ENCODE measurements at regions not wholly inside any gene's neighbourhood (a gene's known extent, or its start where the extent isn't known, plus 50 kb on each side); places are given as distances from the start of the nearest gene placed in this dataset.

DNA sequence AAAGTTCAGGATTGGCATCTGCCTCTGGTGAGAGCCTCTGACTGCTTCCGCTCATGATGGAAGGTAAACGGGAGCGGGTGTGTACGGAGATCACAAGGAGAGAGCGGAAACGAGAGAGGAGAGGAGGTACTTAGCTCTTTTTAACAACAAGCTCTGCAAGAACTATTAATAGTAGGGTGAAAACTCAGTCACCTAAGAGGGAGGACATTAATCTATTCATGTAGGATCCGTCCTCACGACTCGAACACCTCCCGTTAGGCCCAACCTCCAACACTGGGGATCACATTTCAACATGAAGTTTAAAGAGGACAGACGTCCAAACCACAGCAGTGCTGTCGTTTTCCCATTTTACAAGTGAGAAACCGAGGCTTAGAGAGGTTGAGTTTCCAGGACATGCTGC, 173.7 kb downstream of the SLC28A3 start:
- H3K4ac ChIP-seq (ENCODE audit: low read depth, low read length), result peak overlapping the region; percentile 36
- no peak for ATAC-seq (ENCODE audit: low read depth)
- no peak overlapping the region for H3K56ac ChIP-seq (ENCODE audit: extremely low read depth, insufficient read depth, low read length)
- H2AK9ac ChIP-seq (replicated peaks; ENCODE audit: low read depth, low read length, poor library complexity), result no peak overlapping the region
- no peak overlapping the region for H3K4me2 ChIP-seq (ENCODE audit: low read depth, low read length)
- no peaks in the 10 kb centered on the region for H3K36me3 ChIP-seq (ENCODE audit: control insufficient read depth, insufficient read depth, low read length)
- H2BK120ac ChIP-seq (ENCODE audit: low read depth, low read length), result peak overlapping the region; percentile 43
- ChIA-PET CTCF (interaction anchor here (0.7 kb wide), 1 partner anchor 36 kb away, joined by 3 read pairs; no protein-coding TSS in a partner anchor), POLR2A (ENCODE audit: unreplicated experiment) (no interaction called here)
- 46% methylated on average over 4 of the region's 13 CpGs; no CpG with 5 or more reads in 1 of the 2 experiments for WGBS, 2 experiments (ENCODE audit: extremely low coverage in 2 of 2, insufficient read length in 1 of 2)
- H2BK5ac ChIP-seq (ENCODE audit: low read depth, low read length, poor library complexity, severe bottlenecking), result no peak overlapping the region
- H4K91ac ChIP-seq (ENCODE audit: insufficient read depth, low read depth, low read length), result peak overlapping the region; percentile 24; the same call in 1 of the 2 replicates
- H3K18ac ChIP-seq (ENCODE audit: low read depth, low read length), result peak overlapping the region; percentile 26; the same call in 1 of the 2 replicates
- H2BK15ac ChIP-seq (ENCODE audit: low read depth, low read length), result no peak overlapping the region
- intact Hi-C loops (cut with micrococcal nuclease), result no loop called here
- H4K8ac ChIP-seq (ENCODE audit: low read depth in 2 of 2, low read length in 2 of 2), result peak overlapping the region in 1 of 2 experiments; percentile 34; a peak in 1 of 4 replicates
- peak overlapping the region; percentile 43 for H4K5ac ChIP-seq (ENCODE audit: low read depth, low read length)
- H3K4me3 ChIP-seq (ENCODE audit: insufficient read depth, low read depth, low read length), result no peak overlapping the region
- no peaks in the 10 kb centered on the region for H3K9me3 ChIP-seq (ENCODE audit: control insufficient read depth, insufficient read depth, low read length)
- H3K27ac ChIP-seq (ENCODE audit: insufficient read depth, low read length), result no peak overlapping the region
- peak overlapping the region; percentile 56 for H2AK5ac ChIP-seq (ENCODE audit: low read depth, low read length)
- H3K14ac ChIP-seq (replicated peaks; ENCODE audit: low read depth, low read length), result no peak overlapping the region
- peak overlapping the region; percentile 55 for H2BK20ac ChIP-seq (ENCODE audit: low read depth, low read length)
- in situ Hi-C loops (cut with MboI; ENCODE audit: low sequenced_read_pairs), result no loop called here
- peaks cover 8% of the 10 kb centered on the region for H3K9me1 ChIP-seq (ENCODE audit: insufficient read depth, low read length)
- no peaks in the 10 kb centered on the region for H3K27me3 ChIP-seq (ENCODE audit: control insufficient read depth, insufficient read depth, low read length)
- H3K79me1 ChIP-seq (ENCODE audit: low read depth in 1 of 2, low read length in 2 of 2), result no peaks in the 10 kb centered on the region
- DNase-seq, result no peak
- peak overlapping the region; percentile 35 for H2AFZ ChIP-seq (replicated peaks; ENCODE audit: low read length, poor library complexity)
- H3K4me1 ChIP-seq (ENCODE audit: control insufficient read depth, insufficient read depth, low read length), result peaks cover 9% of the 10 kb centered on the region
- TF ChIP-seq SMC3 (IDR thresholded peaks at IDR 0.05; ENCODE audit: low read depth, low read length) (no peak), MAZ (IDR thresholded peaks at IDR 0.05; ENCODE audit: borderline replicate concordance, low read depth, low read length) (no peak), FOS (IDR thresholded peaks at IDR 0.05; ENCODE audit: low read depth, low read length) (no peak), CEBPB (IDR thresholded peaks at IDR 0.05; ENCODE audit: low read depth, low read length) (no peak), MAFK (IDR thresholded peaks at IDR 0.05; ENCODE audit: low read depth, low read length) (no peak), CHD1 (IDR thresholded peaks at IDR 0.05; ENCODE audit: low read depth, low read length) (no peak)
- TF ChIP-seq, protein P1, sequence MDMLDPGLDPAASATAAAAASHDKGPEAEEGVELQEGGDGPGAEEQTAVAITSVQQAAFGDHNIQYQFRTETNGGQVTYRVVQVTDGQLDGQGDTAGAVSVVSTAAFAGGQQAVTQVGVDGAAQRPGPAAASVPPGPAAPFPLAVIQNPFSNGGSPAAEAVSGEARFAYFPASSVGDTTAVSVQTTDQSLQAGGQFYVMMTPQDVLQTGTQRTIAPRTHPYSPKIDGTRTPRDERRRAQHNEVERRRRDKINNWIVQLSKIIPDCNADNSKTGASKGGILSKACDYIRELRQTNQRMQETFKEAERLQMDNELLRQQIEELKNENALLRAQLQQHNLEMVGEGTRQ (IDR thresholded peaks at IDR 0.05; ENCODE audit: low read depth, low read length), result no peak
- TF ChIP-seq, protein P2, sequence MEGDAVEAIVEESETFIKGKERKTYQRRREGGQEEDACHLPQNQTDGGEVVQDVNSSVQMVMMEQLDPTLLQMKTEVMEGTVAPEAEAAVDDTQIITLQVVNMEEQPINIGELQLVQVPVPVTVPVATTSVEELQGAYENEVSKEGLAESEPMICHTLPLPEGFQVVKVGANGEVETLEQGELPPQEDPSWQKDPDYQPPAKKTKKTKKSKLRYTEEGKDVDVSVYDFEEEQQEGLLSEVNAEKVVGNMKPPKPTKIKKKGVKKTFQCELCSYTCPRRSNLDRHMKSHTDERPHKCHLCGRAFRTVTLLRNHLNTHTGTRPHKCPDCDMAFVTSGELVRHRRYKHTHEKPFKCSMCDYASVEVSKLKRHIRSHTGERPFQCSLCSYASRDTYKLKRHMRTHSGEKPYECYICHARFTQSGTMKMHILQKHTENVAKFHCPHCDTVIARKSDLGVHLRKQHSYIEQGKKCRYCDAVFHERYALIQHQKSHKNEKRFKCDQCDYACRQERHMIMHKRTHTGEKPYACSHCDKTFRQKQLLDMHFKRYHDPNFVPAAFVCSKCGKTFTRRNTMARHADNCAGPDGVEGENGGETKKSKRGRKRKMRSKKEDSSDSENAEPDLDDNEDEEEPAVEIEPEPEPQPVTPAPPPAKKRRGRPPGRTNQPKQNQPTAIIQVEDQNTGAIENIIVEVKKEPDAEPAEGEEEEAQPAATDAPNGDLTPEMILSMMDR (conservative IDR thresholded peaks at IDR 0.05; ENCODE audit: low read depth, low read length), result no peak
- TF ChIP-seq, protein P3, sequence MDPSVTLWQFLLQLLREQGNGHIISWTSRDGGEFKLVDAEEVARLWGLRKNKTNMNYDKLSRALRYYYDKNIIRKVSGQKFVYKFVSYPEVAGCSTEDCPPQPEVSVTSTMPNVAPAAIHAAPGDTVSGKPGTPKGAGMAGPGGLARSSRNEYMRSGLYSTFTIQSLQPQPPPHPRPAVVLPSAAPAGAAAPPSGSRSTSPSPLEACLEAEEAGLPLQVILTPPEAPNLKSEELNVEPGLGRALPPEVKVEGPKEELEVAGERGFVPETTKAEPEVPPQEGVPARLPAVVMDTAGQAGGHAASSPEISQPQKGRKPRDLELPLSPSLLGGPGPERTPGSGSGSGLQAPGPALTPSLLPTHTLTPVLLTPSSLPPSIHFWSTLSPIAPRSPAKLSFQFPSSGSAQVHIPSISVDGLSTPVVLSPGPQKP (IDR thresholded peaks at IDR 0.05; ENCODE audit: borderline replicate concordance, low read depth, low read length), result no peak
- no peak overlapping the region for H3K9ac ChIP-seq (ENCODE audit: low read depth, low read length)
- no peaks in the 10 kb centered on the region for H4K20me1 ChIP-seq (ENCODE audit: insufficient read depth, low read length)
- no peak overlapping the region for H3K23ac ChIP-seq (ENCODE audit: low read depth, low read length)
- BruUV-seq (replicated peaks), result no TSS peak
- dilution Hi-C loops (cut with HindIII; ENCODE audit: low sequenced_read_pairs, unreplicated experiment), result no loop called here
